ENCODE measurements at regions not wholly inside any gene's neighbourhood (a gene's known extent, or its start where the extent isn't known, plus 50 kb on each side); places are given as distances from the start of the nearest gene placed in this dataset.

GRCh38 chr18:39870591-39870990 is 2084.4 kb upstream of the PIK3C3 start:
- DNase-seq (ENCODE audit: low spot score): no peak

- no peak for DNase-seq (ENCODE audit: low spot score)
Observed at GRCh38 chr18:39863916-39864315, 2091.1 kb upstream of the PIK3C3 start.

GRCh38 chr18:39862341-39862740 is 2092.7 kb upstream of the PIK3C3 start:
- DNase-seq (ENCODE audit: low spot score): no peak

GRCh38 chr18:39854291-39854690 is 2100.7 kb upstream of the PIK3C3 start:
- DNase-seq (ENCODE audit: low spot score): no peak

GRCh38 chr18:39846265-39846664 is 2108.8 kb upstream of the PIK3C3 start:
- no peak for DNase-seq (ENCODE audit: low spot score)

- no peak for DNase-seq (ENCODE audit: low spot score)
Observed at GRCh38 chr18:39845631-39846030, 2109.4 kb upstream of the PIK3C3 start.

- no peak for DNase-seq (ENCODE audit: low spot score)
Observed at GRCh38 chr18:39845106-39845505, 2109.9 kb upstream of the PIK3C3 start.

GRCh38 chr18:39843546-39843945 is 2111.5 kb upstream of the PIK3C3 start:
- no peak for DNase-seq (ENCODE audit: low spot score)

- no peak for DNase-seq (ENCODE audit: low spot score)
Observed at GRCh38 chr18:39842366-39842914, 2112.6 kb upstream of the PIK3C3 start.

GRCh38 chr18:39841482-39842365 is 2113.3 kb upstream of the PIK3C3 start:
- peak; percentile 10 for DNase-seq (ENCODE audit: low spot score)

GRCh38 chr18:39840856-39841481 is 2114.1 kb upstream of the PIK3C3 start:
- no peak for DNase-seq (ENCODE audit: low spot score)

- DNase-seq (ENCODE audit: low spot score): no peak
Observed at GRCh38 chr18:39840406-39840805, 2114.6 kb upstream of the PIK3C3 start.

GRCh38 chr18:39839782-39840181 is 2115.3 kb upstream of the PIK3C3 start:
- no peak for DNase-seq (ENCODE audit: low spot score)

- DNase-seq (ENCODE audit: low spot score): no peak
Observed at GRCh38 chr18:39838831-39839230, 2116.2 kb upstream of the PIK3C3 start.

- DNase-seq (ENCODE audit: low spot score): no peak
Observed at GRCh38 chr18:39835303-39836030, 2119.6 kb upstream of the PIK3C3 start.

- DNase-seq (ENCODE audit: low spot score): no peak
Observed at GRCh38 chr18:39834636-39835035, 2120.4 kb upstream of the PIK3C3 start.

GRCh38 chr18:39825485-39826150 is 2129.4 kb upstream of the PIK3C3 start:
- DNase-seq (ENCODE audit: low spot score): no peak

- no peak for DNase-seq (ENCODE audit: low spot score)
Observed at GRCh38 chr18:39806525-39806924, 2148.5 kb upstream of the PIK3C3 start.

GRCh38 chr18:39805218-39805617 is 2149.8 kb upstream of the PIK3C3 start:
- no peak for DNase-seq (ENCODE audit: low spot score)

- DNase-seq (ENCODE audit: low spot score): no peak
Observed at GRCh38 chr18:39802648-39803229, 2152.3 kb upstream of the PIK3C3 start.

GRCh38 chr18:39801848-39802247 is 2153.2 kb upstream of the PIK3C3 start:
- no peak for DNase-seq (ENCODE audit: low spot score)

- DNase-seq (ENCODE audit: low spot score): no peak
Observed at GRCh38 chr18:39801010-39801409, 2154.0 kb upstream of the PIK3C3 start.

Measured in HuH-7.5 (cell line).